Keratinocyte (primary cell): ENCODE measurements at regions not wholly inside any gene's neighbourhood (a gene's known extent, or its start where the extent isn't known, plus 50 kb on each side); places are given as distances from the start of the nearest gene placed in this dataset.

Experiments used
- DNase-seq: peaks from one replicate; pipeline ENCODE4 v3.0.0-alpha.2; 2011; ENCODE audit warnings: low read depth, missing footprints, low spot score
- FAIRE-seq: peaks from 2 replicates; lab custom pipeline; 2011; peaks lifted over from hg19 to GRCh38; lab: Jason Lieb, UNC
- H2AFZ ChIP-seq: 2 replicates; pipeline ENCODE4 v1.6.0; 2012; ENCODE audit warnings: low read length, control low read depth, inconsistent platforms; ENCODE audit not compliant: control insufficient read depth
- H3K27ac ChIP-seq: 2 replicates; pipeline ENCODE4 v1.5.1; 2011; ENCODE audit warnings: low read length; ENCODE audit not compliant: control insufficient read depth, insufficient read depth
- H3K27me3 ChIP-seq: 3 replicates; pipeline ENCODE4 v1.6.0; 2011; ENCODE audit warnings: low read length; ENCODE audit not compliant: control insufficient read depth, insufficient read depth; ENCODE audit errors: extremely low read depth
- H3K36me3 ChIP-seq, 2 experiments: 2 replicates in 1 of 2; 3 replicates in 1 of 2; pipeline ENCODE4 v1.5.1; 2011; ENCODE audit warnings: low read length in 2 of 2, mild to moderate bottlenecking in 1 of 2; ENCODE audit not compliant: control insufficient read depth in 2 of 2, insufficient read depth in 2 of 2; ENCODE audit errors: extremely low read depth in 1 of 2
- H3K4me1 ChIP-seq: 3 replicates; pipeline ENCODE4 v1.5.1; 2011; ENCODE audit warnings: low read length; ENCODE audit not compliant: control insufficient read depth, insufficient read depth; ENCODE audit errors: extremely low read depth
- H3K4me2 ChIP-seq: 3 replicates; pipeline ENCODE4 v1.6.0; 2011; ENCODE audit warnings: low read depth, low read length; ENCODE audit not compliant: control insufficient read depth, insufficient read depth; ENCODE audit errors: extremely low read depth
- H3K4me3 ChIP-seq, 3 experiments: fragments of 200-600 bp in 1 of 3; sonication (generic) in 1 of 3; 2 replicates in 2 of 3; 3 replicates in 1 of 3; pipeline ENCODE4 v1.5.1; 2011 to 2016; ENCODE audit warnings: low read length in 3 of 3, mild to moderate bottlenecking in 3 of 3, control low read depth in 2 of 3, inconsistent platforms in 1 of 3, low read depth in 1 of 3, mixed read lengths in 1 of 3, mixed run types in 1 of 3, moderate library complexity in 1 of 3; ENCODE audit not compliant: control insufficient read depth in 2 of 3, insufficient read depth in 2 of 3; ENCODE audit errors: extremely low read depth in 1 of 3
- H3K79me2 ChIP-seq: 2 replicates; pipeline ENCODE4 v1.6.0; 2012; ENCODE audit warnings: low read length; ENCODE audit not compliant: control insufficient read depth, insufficient read depth
- H3K9ac ChIP-seq: 3 replicates; pipeline ENCODE4 v1.6.0; 2011; ENCODE audit warnings: low read length; ENCODE audit not compliant: control insufficient read depth, insufficient read depth; ENCODE audit errors: extremely low read depth
- H3K9me1 ChIP-seq: 3 replicates; pipeline ENCODE4 v1.6.0; 2011; ENCODE audit warnings: low read length; ENCODE audit not compliant: control insufficient read depth, insufficient read depth; ENCODE audit errors: extremely low read depth
- H3K9me3 ChIP-seq: 2 replicates; pipeline ENCODE4 v1.5.1; 2012; ENCODE audit warnings: low read depth, low read length; ENCODE audit not compliant: control insufficient read depth
- H4K20me1 ChIP-seq: 3 replicates; pipeline ENCODE4 v1.6.0; 2011; ENCODE audit warnings: low read length; ENCODE audit not compliant: control insufficient read depth, insufficient read depth; ENCODE audit errors: extremely low read depth
- EZH2 ChIP-seq: IDR thresholded peaks from one replicate; pipeline ENCODE4 v1.6.1; 2012; ENCODE audit warnings: inconsistent platforms, mild to moderate bottlenecking, low read length, moderate library complexity
- dilution Hi-C: fragments of 300-500 bp; cut with MboI; formaldehyde crosslinking; loops from one replicate; pipeline ENCODE4 v1.7.0; 2020; ENCODE audit warnings: low sequenced_read_pairs; ENCODE audit not compliant: extremely low pct_ligation_motif_present
- TF ChIP-seq, protein P1 (sequence below), 3 experiments: IDR thresholded peaks in 1 of 3; conservative IDR thresholded peaks in 1 of 3; optimal IDR thresholded peaks in 1 of 3; 2 replicates in 2 of 3; 3 replicates in 1 of 3; pipeline versions ENCODE3 to v1.5.1; 2011; ENCODE audit warnings: low read length in 3 of 3, mild to moderate bottlenecking in 3 of 3, moderate library complexity in 2 of 3, control low read depth in 1 of 3, inconsistent platforms in 1 of 3; ENCODE audit not compliant: insufficient read depth in 2 of 3; ENCODE audit errors: extremely low read depth in 1 of 3

DNA sequence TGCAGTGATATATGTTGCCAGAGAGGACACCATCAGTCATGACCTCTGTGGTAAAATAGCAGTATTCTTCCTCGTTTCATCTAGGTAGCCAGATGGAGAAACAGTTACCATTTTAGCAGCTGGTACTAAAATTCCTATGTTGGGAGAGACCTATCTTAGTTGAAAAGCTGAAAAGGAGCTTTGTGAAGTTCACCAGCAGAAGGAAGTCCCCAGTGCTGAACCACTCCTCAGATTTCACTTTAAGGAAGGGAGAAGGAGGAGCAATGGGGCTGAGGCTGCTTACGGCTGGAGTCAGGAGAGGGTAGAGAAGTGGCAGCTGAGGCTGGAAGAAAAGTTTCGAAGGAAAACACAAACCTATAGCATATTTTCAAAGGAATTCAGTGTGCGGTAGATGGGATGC, 103.7 kb downstream of the ATXN3L start:
- Histone ChIP-seq H3K4me1 (peaks cover 8% of the 10 kb centered on the region), H3K4me2 (no peak overlapping the region), H3K9ac (no peak overlapping the region), H2AFZ (no peak overlapping the region), H3K9me3 (no peaks in the 10 kb centered on the region), H3K9me1 (no peaks in the 10 kb centered on the region), H3K27ac (no peak overlapping the region), H3K27me3 (no peaks in the 10 kb centered on the region), H3K79me2 (no peaks in the 10 kb centered on the region), H3K36me3 (no peaks in the 10 kb centered on the region), H4K20me1 (no peaks in the 10 kb centered on the region), H3K4me3 (no peak overlapping the region)
- TF ChIP-seq, protein P1, sequence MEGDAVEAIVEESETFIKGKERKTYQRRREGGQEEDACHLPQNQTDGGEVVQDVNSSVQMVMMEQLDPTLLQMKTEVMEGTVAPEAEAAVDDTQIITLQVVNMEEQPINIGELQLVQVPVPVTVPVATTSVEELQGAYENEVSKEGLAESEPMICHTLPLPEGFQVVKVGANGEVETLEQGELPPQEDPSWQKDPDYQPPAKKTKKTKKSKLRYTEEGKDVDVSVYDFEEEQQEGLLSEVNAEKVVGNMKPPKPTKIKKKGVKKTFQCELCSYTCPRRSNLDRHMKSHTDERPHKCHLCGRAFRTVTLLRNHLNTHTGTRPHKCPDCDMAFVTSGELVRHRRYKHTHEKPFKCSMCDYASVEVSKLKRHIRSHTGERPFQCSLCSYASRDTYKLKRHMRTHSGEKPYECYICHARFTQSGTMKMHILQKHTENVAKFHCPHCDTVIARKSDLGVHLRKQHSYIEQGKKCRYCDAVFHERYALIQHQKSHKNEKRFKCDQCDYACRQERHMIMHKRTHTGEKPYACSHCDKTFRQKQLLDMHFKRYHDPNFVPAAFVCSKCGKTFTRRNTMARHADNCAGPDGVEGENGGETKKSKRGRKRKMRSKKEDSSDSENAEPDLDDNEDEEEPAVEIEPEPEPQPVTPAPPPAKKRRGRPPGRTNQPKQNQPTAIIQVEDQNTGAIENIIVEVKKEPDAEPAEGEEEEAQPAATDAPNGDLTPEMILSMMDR (optimal IDR thresholded peaks at IDR 0.05 in 1 of 3, IDR thresholded peaks at IDR 0.05 in 1 of 3, conservative IDR thresholded peaks at IDR 0.05 in 1 of 3; ENCODE audit: extremely low read depth in 1 of 3, insufficient read depth in 2 of 3, low read length in 3 of 3), result no peak
- TF ChIP-seq EZH2, result no peak
- FAIRE-seq, result no peak
- dilution Hi-C loops, result no loop called here
- DNase-seq, result no peak

DNA sequence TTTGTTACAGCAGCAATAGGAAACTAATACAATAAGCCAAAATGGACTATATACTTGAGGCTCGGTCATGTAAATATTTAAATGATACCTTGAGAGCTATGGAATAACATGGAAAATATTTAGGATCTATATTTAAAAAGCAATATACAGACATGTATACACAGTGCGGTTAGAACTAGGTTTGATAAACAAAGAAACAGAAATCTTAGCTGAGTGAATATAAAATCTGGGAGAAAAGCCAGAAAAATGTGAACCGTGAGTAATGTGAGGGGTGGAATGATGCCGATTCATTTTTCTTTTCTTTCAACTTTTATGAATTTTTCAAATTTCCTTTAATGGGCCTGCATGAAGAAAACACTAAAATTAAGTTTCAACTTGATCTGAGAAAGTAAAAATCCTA, 104.1 kb downstream of the ATXN3L start:
- H3K4me3 ChIP-seq, result no peak overlapping the region
- peaks cover 4% of the 10 kb centered on the region for H3K4me1 ChIP-seq
- H3K27me3 ChIP-seq, result no peaks in the 10 kb centered on the region
- no peaks in the 10 kb centered on the region for H3K9me3 ChIP-seq
- no peaks in the 10 kb centered on the region for H3K79me2 ChIP-seq
- H3K9ac ChIP-seq, result no peak overlapping the region
- no peaks in the 10 kb centered on the region for H4K20me1 ChIP-seq
- no peaks in the 10 kb centered on the region for H3K9me1 ChIP-seq
- no peak overlapping the region for H3K27ac ChIP-seq
- H3K4me2 ChIP-seq, result no peak overlapping the region
- TF ChIP-seq, protein P1 (optimal IDR thresholded peaks at IDR 0.05 in 1 of 3, IDR thresholded peaks at IDR 0.05 in 1 of 3, conservative IDR thresholded peaks at IDR 0.05 in 1 of 3; ENCODE audit: extremely low read depth in 1 of 3, insufficient read depth in 2 of 3, low read length in 3 of 3), result no peak
- TF ChIP-seq EZH2, result no peak
- dilution Hi-C loops, result no loop called here
- FAIRE-seq (no peak), DNase-seq (no peak)
- H2AFZ ChIP-seq, result no peak overlapping the region
- H3K36me3 ChIP-seq, result no peaks in the 10 kb centered on the region
